CD8-positive, alpha-beta memory T cell (primary cell): ENCODE measurements at regions not wholly inside any gene's neighbourhood (a gene's known extent, or its start where the extent isn't known, plus 50 kb on each side); places are given as distances from the start of the nearest gene placed in this dataset.
A peak's percentile ranks its signal among the peaks of the same experiment; 100 is the strongest.

Source experiments
- CTCF ChIA-PET: fragments of 350-600 bp; sonication (Branson Sonifier 250); formaldehyde crosslinking; loops from one replicate; lab custom pipeline; 2021; ENCODE audit warnings: antibody characterized with exemption; lab: Charles Lee
- POLR2A ChIA-PET: fragments of 350-600 bp; sonication (Branson Sonifier 250); formaldehyde crosslinking; loops from one replicate; lab custom pipeline; 2021; ENCODE audit warnings: antibody characterized with exemption; lab: Charles Lee
- DNase-seq, 5 donors: peaks; one replicate each; pipeline versions ENCODE4 v3.0.0 to v3.0.0-alpha.2; 2020 to 2022; ENCODE audit warnings: mixed read lengths in 1 of 5
- H3K27ac ChIP-seq: one replicate; pipeline ENCODE4 v1.7.0; 2013; ENCODE audit warnings: low read depth, mild to moderate bottlenecking, low read length, moderate library complexity
- H3K27me3 ChIP-seq: 2 replicates; pipeline ENCODE4 v1.7.0; 2013; ENCODE audit warnings: low read length, mild to moderate bottlenecking; ENCODE audit not compliant: insufficient read depth, poor library complexity, severe bottlenecking
- H3K36me3 ChIP-seq: 2 replicates; pipeline ENCODE4 v1.7.0; 2013; ENCODE audit warnings: mild to moderate bottlenecking, low read length, moderate library complexity; ENCODE audit not compliant: insufficient read depth
- H3K4me1 ChIP-seq: 2 replicates; pipeline ENCODE4 v1.7.0; 2013; ENCODE audit warnings: mild to moderate bottlenecking, low read length, moderate library complexity; ENCODE audit not compliant: insufficient read depth
- H3K4me3 ChIP-seq: 2 replicates; pipeline ENCODE4 v1.7.0; 2013; ENCODE audit warnings: mild to moderate bottlenecking, low read length
- H3K9me3 ChIP-seq: 2 replicates; pipeline ENCODE4 v1.7.0; 2013; ENCODE audit warnings: mild to moderate bottlenecking, low read length
- H3K27ac Mint-ChIP-seq, 8 donors: one replicate each; pipeline ENCODE4 v1.8.0; 2020 to 2021; ENCODE audit warnings: mixed read lengths in 8 of 8, mild to moderate bottlenecking in 6 of 8, inconsistent platforms in 3 of 8, moderate library complexity in 3 of 8
- H3K27me3 Mint-ChIP-seq, 2 donors: one replicate each; pipeline ENCODE4 v1.8.0; 2020 to 2021; ENCODE audit warnings: mixed read lengths in 2 of 2, mild to moderate bottlenecking in 1 of 2, moderate library complexity in 1 of 2
- H3K36me3 Mint-ChIP-seq, 3 donors: one replicate each; pipeline ENCODE4 v1.8.0; 2020 to 2021; ENCODE audit warnings: mixed read lengths in 3 of 3, inconsistent platforms in 1 of 3, mild to moderate bottlenecking in 1 of 3
- H3K4me1 Mint-ChIP-seq, 3 donors: one replicate each; pipeline ENCODE4 v1.8.0; 2020 to 2021; ENCODE audit warnings: mixed read lengths in 3 of 3, inconsistent platforms in 1 of 3, mild to moderate bottlenecking in 1 of 3
- H3K4me3 Mint-ChIP-seq, 7 donors: one replicate each; pipeline ENCODE4 v1.8.0; 2020 to 2021; ENCODE audit warnings: mixed read lengths in 7 of 7, mild to moderate bottlenecking in 6 of 7, moderate library complexity in 4 of 7, inconsistent platforms in 2 of 7
- H3K9me3 Mint-ChIP-seq, 5 donors: one replicate each; pipeline ENCODE4 v1.8.0; 2020 to 2022; ENCODE audit warnings: mixed read lengths in 5 of 5, mild to moderate bottlenecking in 3 of 5, moderate library complexity in 2 of 5, inconsistent platforms in 1 of 5

- H3K4me1 ChIP-seq, result peaks cover 14% of the 10 kb centered on the region
- peak overlapping the region in 6 of 7 donors; percentile 33 to 72 (median 46) for H3K4me3 Mint-ChIP-seq
- H3K4me3 ChIP-seq, result no peak overlapping the region
- H3K9me3 ChIP-seq, result no peaks in the 10 kb centered on the region
- peak overlapping the region in 7 of 8 donors; percentile 26 to 88 (median 62) for H3K27ac Mint-ChIP-seq
- peaks cover 0 to 3% (median 0%) of the 10 kb centered on the region in 3 donors for H3K36me3 Mint-ChIP-seq
- peak in 3 of 5 donors; percentile 44 to 55 (median 54) for DNase-seq
- no peaks in the 10 kb centered on the region for H3K27me3 ChIP-seq
- ChIA-PET CTCF (interaction anchor here (1.2 kb wide), 1 partner anchor 10 kb away, joined by 3 read pairs; no protein-coding TSS in a partner anchor), POLR2A (no interaction called here)
- H3K36me3 ChIP-seq, result no peaks in the 10 kb centered on the region
- H3K9me3 Mint-ChIP-seq, result no peaks in the 10 kb centered on the region
- peaks cover 0 to under 1% of the 10 kb centered on the region in 2 donors for H3K27me3 Mint-ChIP-seq
- peaks cover 23 to 33% (median 26%) of the 10 kb centered on the region in 3 donors for H3K4me1 Mint-ChIP-seq
- no peak overlapping the region for H3K27ac ChIP-seq
Measured at GRCh38 chr15:93987068-93987467, 244.3 kb upstream of the MCTP2 start.

- ChIA-PET POLR2A (no interaction called here), CTCF (interaction anchor here (1.2 to 1.4 kb wide), 2 partner anchors 10 to 31 kb away, joined by 3 to 4 read pairs; no protein-coding TSS in a partner anchor)
- Histone ChIP-seq H3K4me1 (peaks cover 14% of the 10 kb centered on the region), H3K4me3 (no peak overlapping the region), H3K9me3 (no peaks in the 10 kb centered on the region), H3K36me3 (no peaks in the 10 kb centered on the region), H3K27me3 (no peaks in the 10 kb centered on the region), H3K27ac (no peak overlapping the region)
- peak overlapping the region in 6 of 8 donors; percentile 23 to 88 (median 50) for H3K27ac Mint-ChIP-seq
- H3K9me3 Mint-ChIP-seq, result no peaks in the 10 kb centered on the region
- no peaks in the 10 kb centered on the region for H3K27me3 Mint-ChIP-seq
- H3K4me3 Mint-ChIP-seq, result peak overlapping the region in 2 of 7 donors; percentile 34 to 70
- peaks cover 23 to 33% (median 26%) of the 10 kb centered on the region in 3 donors for H3K4me1 Mint-ChIP-seq
- peaks cover 0 to 3% (median 0%) of the 10 kb centered on the region in 3 donors for H3K36me3 Mint-ChIP-seq
- peak in 1 of 5 donors; percentile 2 for DNase-seq
Measured at GRCh38 chr15:93986400-93986984, 244.9 kb upstream of the MCTP2 start.

- DNase-seq, result no peak
- Mint-ChIP-seq H3K27ac (peak overlapping the region in 3 of 8 donors; percentile 22 to 64 (median 53)), H3K27me3 (no peaks in the 10 kb centered on the region), H3K4me3 (peak overlapping the region in 3 of 7 donors; percentile 3 to 70 (median 32)), H3K4me1 (peaks cover 23 to 33% (median 26%) of the 10 kb centered on the region in 3 donors), H3K9me3 (no peaks in the 10 kb centered on the region), H3K36me3 (peaks cover 0 to 3% (median 0%) of the 10 kb centered on the region in 3 donors)
- CTCF ChIA-PET, result interaction anchor here (1.4 kb wide), 1 partner anchor 30 kb away, joined by 4 read pairs; no protein-coding TSS in a partner anchor
- POLR2A ChIA-PET, result no interaction called here
- no peaks in the 10 kb centered on the region for H3K9me3 ChIP-seq
- H3K27me3 ChIP-seq, result no peaks in the 10 kb centered on the region
- H3K27ac ChIP-seq, result no peak overlapping the region
- no peak overlapping the region for H3K4me3 ChIP-seq
- no peaks in the 10 kb centered on the region for H3K36me3 ChIP-seq
- peaks cover 14% of the 10 kb centered on the region for H3K4me1 ChIP-seq
Measured at GRCh38 chr15:93985925-93986324, 245.4 kb upstream of the MCTP2 start.

GRCh38 chr15:93985176-93985575 is 246.2 kb upstream of the MCTP2 start:
- no peaks in the 10 kb centered on the region for H3K36me3 ChIP-seq
- no peaks in the 10 kb centered on the region for H3K27me3 Mint-ChIP-seq
- H3K27ac ChIP-seq, result no peak overlapping the region
- H3K27me3 ChIP-seq, result no peaks in the 10 kb centered on the region
- ChIA-PET POLR2A (no interaction called here), CTCF (interaction anchor here (1.4 kb wide), 1 partner anchor 29 kb away, joined by 4 read pairs; no protein-coding TSS in a partner anchor)
- H3K4me1 ChIP-seq, result peaks cover 14% of the 10 kb centered on the region
- H3K36me3 Mint-ChIP-seq, result peaks cover 0 to 3% (median 0%) of the 10 kb centered on the region in 3 donors
- H3K4me3 ChIP-seq, result no peak overlapping the region
- no peak overlapping the region for H3K27ac Mint-ChIP-seq
- peaks cover 23 to 33% (median 26%) of the 10 kb centered on the region in 3 donors for H3K4me1 Mint-ChIP-seq
- no peak for DNase-seq
- no peaks in the 10 kb centered on the region for H3K9me3 Mint-ChIP-seq
- H3K4me3 Mint-ChIP-seq, result no peak overlapping the region
- H3K9me3 ChIP-seq, result no peaks in the 10 kb centered on the region

GRCh38 chr15:93983526-93983925 is 247.8 kb upstream of the MCTP2 start:
- H3K27me3 Mint-ChIP-seq, result no peaks in the 10 kb centered on the region
- CTCF ChIA-PET, result no interaction called here

GRCh38 chr15:93982226-93982727 is 249.1 kb upstream of the MCTP2 start:
- DNase-seq, result no peak
- Histone ChIP-seq H3K27ac (no peak overlapping the region), H3K4me1 (peaks cover 8% of the 10 kb centered on the region), H3K9me3 (no peaks in the 10 kb centered on the region), H3K36me3 (no peaks in the 10 kb centered on the region), H3K4me3 (no peak overlapping the region), H3K27me3 (no peaks in the 10 kb centered on the region)
- Mint-ChIP-seq H3K27ac (no peak overlapping the region), H3K4me3 (no peak overlapping the region), H3K9me3 (no peaks in the 10 kb centered on the region), H3K36me3 (peaks cover 0 to 3% (median 1%) of the 10 kb centered on the region in 3 donors), H3K27me3 (no peaks in the 10 kb centered on the region), H3K4me1 (peaks cover 17 to 23% (median 18%) of the 10 kb centered on the region in 3 donors)
- ChIA-PET POLR2A (no interaction called here), CTCF (no interaction called here)

More at GRCh38 chr15:93983526-93983925, 247.8 kb upstream of the MCTP2 start:
- POLR2A ChIA-PET, result no interaction called here
- DNase-seq, result no peak
- Histone ChIP-seq H3K27me3 (no peaks in the 10 kb centered on the region), H3K27ac (no peak overlapping the region), H3K4me1 (peaks cover 14% of the 10 kb centered on the region), H3K9me3 (no peaks in the 10 kb centered on the region), H3K36me3 (no peaks in the 10 kb centered on the region), H3K4me3 (no peak overlapping the region)
- Mint-ChIP-seq H3K4me3 (no peak overlapping the region), H3K36me3 (peaks cover 0 to 3% (median 1%) of the 10 kb centered on the region in 3 donors), H3K27ac (no peak overlapping the region), H3K9me3 (no peaks in the 10 kb centered on the region), H3K4me1 (peaks cover 23 to 33% (median 26%) of the 10 kb centered on the region in 3 donors)

- H3K27ac Mint-ChIP-seq, result peak overlapping the region in 1 of 8 donors; percentile 11
- peaks cover 12 to 17% (median 13%) of the 10 kb centered on the region in 3 donors for H3K4me1 Mint-ChIP-seq
- H3K9me3 Mint-ChIP-seq, result no peaks in the 10 kb centered on the region
- DNase-seq, result no peak
- Histone ChIP-seq H3K4me1 (peaks cover 4% of the 10 kb centered on the region), H3K27ac (no peak overlapping the region), H3K27me3 (no peaks in the 10 kb centered on the region), H3K4me3 (no peak overlapping the region), H3K9me3 (no peaks in the 10 kb centered on the region), H3K36me3 (no peaks in the 10 kb centered on the region)
- ChIA-PET CTCF (no interaction called here), POLR2A (no interaction called here)
- no peak overlapping the region for H3K4me3 Mint-ChIP-seq
- H3K27me3 Mint-ChIP-seq, result no peaks in the 10 kb centered on the region
- peaks cover 0 to 3% (median 1%) of the 10 kb centered on the region in 3 donors for H3K36me3 Mint-ChIP-seq
Measured at GRCh38 chr15:93981706-93982105, 249.7 kb upstream of the MCTP2 start.

- H3K4me1 Mint-ChIP-seq, result peaks cover 0 to 4% (median 2%) of the 10 kb centered on the region in 3 donors
- peaks cover 0 to 1% (median 0%) of the 10 kb centered on the region in 3 donors for H3K36me3 Mint-ChIP-seq
- no peaks in the 10 kb centered on the region for H3K4me1 ChIP-seq
- CTCF ChIA-PET, result no interaction called here
- no peaks in the 10 kb centered on the region for H3K27me3 ChIP-seq
- H3K36me3 ChIP-seq, result no peaks in the 10 kb centered on the region
- H3K4me3 Mint-ChIP-seq, result no peak overlapping the region
- H3K9me3 Mint-ChIP-seq, result no peaks in the 10 kb centered on the region
- DNase-seq, result no peak
- no peak overlapping the region for H3K4me3 ChIP-seq
- no peak overlapping the region for H3K27ac ChIP-seq
- peaks cover 0 to 3% of the 10 kb centered on the region in 2 donors for H3K27me3 Mint-ChIP-seq
- no peak overlapping the region for H3K27ac Mint-ChIP-seq
- POLR2A ChIA-PET, result no interaction called here
- H3K9me3 ChIP-seq, result no peaks in the 10 kb centered on the region
Measured at GRCh38 chr15:93980261-93980911, 251.0 kb upstream of the MCTP2 start.
